ENCODE measurements at regions not wholly inside any gene's neighbourhood (a gene's known extent, or its start where the extent isn't known, plus 50 kb on each side); places are given as distances from the start of the nearest gene placed in this dataset.

DNA sequence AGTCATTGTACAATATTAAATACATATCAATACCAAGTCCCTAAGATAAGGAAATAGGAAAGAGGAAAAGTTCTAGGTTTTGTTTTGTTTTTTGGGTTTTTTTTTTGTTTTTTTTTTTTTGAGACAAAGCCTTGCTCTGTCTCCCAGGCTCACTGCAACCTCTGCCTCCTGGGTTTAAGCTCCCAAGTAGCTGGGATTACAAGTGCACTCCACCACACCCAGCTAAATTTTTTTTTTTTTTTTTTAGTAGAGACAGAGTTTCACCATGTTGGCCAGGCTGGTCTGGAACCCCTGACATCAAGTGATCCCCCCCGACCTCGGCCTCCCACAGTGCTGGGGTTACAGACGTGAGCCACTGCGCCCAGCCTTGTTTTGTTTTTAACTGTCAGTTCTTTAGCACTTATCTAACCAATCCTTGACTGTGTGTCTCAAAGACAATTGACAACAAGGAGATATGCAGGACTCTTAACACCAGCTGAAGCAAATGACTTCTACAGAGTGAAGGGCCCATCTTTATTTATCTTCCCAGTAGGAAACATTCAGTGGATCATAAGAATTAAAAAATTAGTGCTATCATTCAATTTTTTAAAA, 100.0 kb upstream of the RAP2B start:
- no peak for TF ChIP-seq POLR2AphosphoS5 (IDR thresholded peaks at IDR 0.05; ENCODE audit: low read depth, low read length)
- TF ChIP-seq TAF1 (IDR thresholded peaks at IDR 0.05; ENCODE audit: low read depth, low read length), result no peak
- TF ChIP-seq POLR2A (IDR thresholded peaks at IDR 0.05; ENCODE audit: low read depth, low read length), result no peak

All from GM12891 (cell line).